ENCODE measurements at regions not wholly inside any gene's neighbourhood (a gene's known extent, or its start where the extent isn't known, plus 50 kb on each side); places are given as distances from the start of the nearest gene placed in this dataset.

GRCh38 chr6:167559675-167560479 lies 235.0 kb downstream of the TTLL2 start (continued):
- TF ChIP-seq MEIS1 (CRISPR knock-in tag; IDR thresholded peaks at IDR 0.05; ENCODE audit: borderline replicate concordance), result peak; percentile 75; the same call in 1 of the 2 replicates
- no peak for TF ChIP-seq SOX6 (IDR thresholded peaks at IDR 0.05)
- peak; percentile 87 for TF ChIP-seq SOX6 (CRISPR knock-in tag; IDR thresholded peaks at IDR 0.05)
- TF ChIP-seq ZNF512 (CRISPR knock-in tag; IDR thresholded peaks at IDR 0.05), result no peak; the same call in none of the 2 replicates
- 0 out of 2 replicates have a peak, but pooled peaks have one; percentile 43 for TF ChIP-seq ZKSCAN5 (CRISPR knock-in tag; IDR thresholded peaks at IDR 0.05)
- TF ChIP-seq ZNF446 (CRISPR knock-in tag; IDR thresholded peaks at IDR 0.05), result no peak
- TF ChIP-seq SKI (IDR thresholded peaks at IDR 0.05; ENCODE audit: partially characterized antibody), result peak; percentile 19
- peak; percentile 92; the same call in 1 of the 2 replicates for TF ChIP-seq PAF1 (CRISPR knock-in tag; IDR thresholded peaks at IDR 0.05)
- no peak for TF ChIP-seq FOXO4 (CRISPR knock-in tag; conservative IDR thresholded peaks at IDR 0.05)
- no peak for TF ChIP-seq NCOA5 (CRISPR knock-in tag; IDR thresholded peaks at IDR 0.05)
- TF ChIP-seq FIP1L1 (IDR thresholded peaks at IDR 0.05; ENCODE audit: borderline replicate concordance, insufficient read depth, low read depth, low read length), result no peak
- no peak for TF ChIP-seq NFE2L2 (IDR thresholded peaks at IDR 0.05; ENCODE audit: low read length)
- no peak for TF ChIP-seq ATM (IDR thresholded peaks at IDR 0.05; ENCODE audit: borderline replicate concordance)
- no peak for TF ChIP-seq HNRNPH1 (optimal IDR thresholded peaks at IDR 0.05; ENCODE audit: low read depth, low read length)
- no peak for TF ChIP-seq CHD2 (IDR thresholded peaks at IDR 0.05; ENCODE audit: low read depth, low read length)
- no peak for TF ChIP-seq HOXA9 (CRISPR knock-in tag; IDR thresholded peaks at IDR 0.05; ENCODE audit: borderline replicate concordance)
- TF ChIP-seq ZBTB39 (CRISPR knock-in tag; IDR thresholded peaks at IDR 0.05), result no peak
- TF ChIP-seq MAF1 (CRISPR knock-in tag; IDR thresholded peaks at IDR 0.05; ENCODE audit: borderline replicate concordance), result no peak
- TF ChIP-seq NONO (IDR thresholded peaks at IDR 0.05), result no peak
- peak; percentile 77 for TF ChIP-seq NONO (CRISPR knock-in tag; conservative IDR thresholded peaks at IDR 0.05)
- no peak for TF ChIP-seq STAT6 (CRISPR knock-in tag; IDR thresholded peaks at IDR 0.05; ENCODE audit: borderline replicate concordance)
- TF ChIP-seq RBM39 (IDR thresholded peaks at IDR 0.05; ENCODE audit: low read depth, low read length, poor library complexity, severe bottlenecking), result peak; percentile 63
